ENCODE measurements at regions not wholly inside any gene's neighbourhood (a gene's known extent, or its start where the extent isn't known, plus 50 kb on each side); places are given as distances from the start of the nearest gene placed in this dataset.

- no peak for TF ChIP-seq EGR1 (IDR thresholded peaks at IDR 0.05)
- no peak for TF ChIP-seq EP300 (IDR thresholded peaks at IDR 0.05; ENCODE audit: borderline replicate concordance)
- no peak for TF ChIP-seq FOXM1 (IDR thresholded peaks at IDR 0.05; ENCODE audit: borderline replicate concordance, low read depth)
- TF ChIP-seq, protein P1, sequence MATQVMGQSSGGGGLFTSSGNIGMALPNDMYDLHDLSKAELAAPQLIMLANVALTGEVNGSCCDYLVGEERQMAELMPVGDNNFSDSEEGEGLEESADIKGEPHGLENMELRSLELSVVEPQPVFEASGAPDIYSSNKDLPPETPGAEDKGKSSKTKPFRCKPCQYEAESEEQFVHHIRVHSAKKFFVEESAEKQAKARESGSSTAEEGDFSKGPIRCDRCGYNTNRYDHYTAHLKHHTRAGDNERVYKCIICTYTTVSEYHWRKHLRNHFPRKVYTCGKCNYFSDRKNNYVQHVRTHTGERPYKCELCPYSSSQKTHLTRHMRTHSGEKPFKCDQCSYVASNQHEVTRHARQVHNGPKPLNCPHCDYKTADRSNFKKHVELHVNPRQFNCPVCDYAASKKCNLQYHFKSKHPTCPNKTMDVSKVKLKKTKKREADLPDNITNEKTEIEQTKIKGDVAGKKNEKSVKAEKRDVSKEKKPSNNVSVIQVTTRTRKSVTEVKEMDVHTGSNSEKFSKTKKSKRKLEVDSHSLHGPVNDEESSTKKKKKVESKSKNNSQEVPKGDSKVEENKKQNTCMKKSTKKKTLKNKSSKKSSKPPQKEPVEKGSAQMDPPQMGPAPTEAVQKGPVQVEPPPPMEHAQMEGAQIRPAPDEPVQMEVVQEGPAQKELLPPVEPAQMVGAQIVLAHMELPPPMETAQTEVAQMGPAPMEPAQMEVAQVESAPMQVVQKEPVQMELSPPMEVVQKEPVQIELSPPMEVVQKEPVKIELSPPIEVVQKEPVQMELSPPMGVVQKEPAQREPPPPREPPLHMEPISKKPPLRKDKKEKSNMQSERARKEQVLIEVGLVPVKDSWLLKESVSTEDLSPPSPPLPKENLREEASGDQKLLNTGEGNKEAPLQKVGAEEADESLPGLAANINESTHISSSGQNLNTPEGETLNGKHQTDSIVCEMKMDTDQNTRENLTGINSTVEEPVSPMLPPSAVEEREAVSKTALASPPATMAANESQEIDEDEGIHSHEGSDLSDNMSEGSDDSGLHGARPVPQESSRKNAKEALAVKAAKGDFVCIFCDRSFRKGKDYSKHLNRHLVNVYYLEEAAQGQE (IDR thresholded peaks at IDR 0.05; ENCODE audit: low read depth), result no peak
- TF ChIP-seq CREB1 (IDR thresholded peaks at IDR 0.05; ENCODE audit: low read depth), result no peak
- TF ChIP-seq MAX (IDR thresholded peaks at IDR 0.05), result no peak
- TF ChIP-seq ZBTB7A (IDR thresholded peaks at IDR 0.05; ENCODE audit: low read depth), result no peak
- no peak for TF ChIP-seq YY1 (IDR thresholded peaks at IDR 0.05; ENCODE audit: low read depth)
- TF ChIP-seq TAF1 (IDR thresholded peaks at IDR 0.05; ENCODE audit: low read depth), result no peak
- no peak for TF ChIP-seq TEAD4 (IDR thresholded peaks at IDR 0.05)
- no peak for TF ChIP-seq CEBPB (IDR thresholded peaks at IDR 0.05)
- TF ChIP-seq USF1 (IDR thresholded peaks at IDR 0.05), result no peak
- TF ChIP-seq RAD21 (IDR thresholded peaks at IDR 0.05; ENCODE audit: low read depth), result no peak
These were observed 473.4 kb downstream of the PREX1 start for GRCh38 chr20:48354320-48354876.

Data from Ishikawa (cell line).